Upper lobe of left lung (tissue), 4 donors: ENCODE measurements at regions not wholly inside any gene's neighbourhood (a gene's known extent, or its start where the extent isn't known, plus 50 kb on each side); places are given as distances from the start of the nearest gene placed in this dataset.

ENCODE experiments used
- CTCF ChIP-seq, 6 experiments: fragments of 450-650 bp in 4 of 6; fragments of 200-600 bp in 2 of 6; sonication (generic) in 2 of 6; IDR thresholded peaks; one replicate each; pipeline ENCODE4 v1.5.1; 2016 to 2019; ENCODE audit warnings: antibody characterized with exemption in 6 of 6
- EP300 ChIP-seq, 4 donors: sonication (generic); formaldehyde crosslinking; IDR thresholded peaks; one replicate each; pipeline ENCODE4 v1.5.1; 2017; ENCODE audit warnings: antibody characterized with exemption in 4 of 4, control low read depth in 2 of 4
- POLR2A ChIP-seq, 4 donors: fragments of 450-650 bp; IDR thresholded peaks; one replicate each; pipeline ENCODE4 v1.5.1; 2016 to 2017; ENCODE audit warnings: antibody characterized with exemption in 4 of 4, mild to moderate bottlenecking in 2 of 4
- POLR2AphosphoS5 ChIP-seq, 2 donors: sonication (generic); formaldehyde crosslinking; IDR thresholded peaks; one replicate each; pipeline ENCODE4 v1.5.1; 2017; ENCODE audit warnings: antibody characterized with exemption in 2 of 2

- TF ChIP-seq CTCF (IDR thresholded peaks at IDR 0.05) (no peak), EP300 (IDR thresholded peaks at IDR 0.05) (no peak), POLR2AphosphoS5 (IDR thresholded peaks at IDR 0.05) (no peak), POLR2A (IDR thresholded peaks at IDR 0.05) (no peak)
These were observed 63.8 kb upstream of the ANO1 start for GRCh38 chr11:70014291-70014690.
